ENCODE measurements at regions not wholly inside any gene's neighbourhood (a gene's known extent, or its start where the extent isn't known, plus 50 kb on each side); places are given as distances from the start of the nearest gene placed in this dataset.

GRCh38 chr14:54146601-54147000 lies 190.0 kb upstream of the BMP4 start:
- Histone ChIP-seq H3K9ac (replicated peaks in 1 of 4; ENCODE audit: extremely low read depth in 1 of 4, low read depth in 3 of 4, low read length in 3 of 4) (no peak overlapping the region), H3K4me1 (replicated peaks in 1 of 4; ENCODE audit: control insufficient read depth in 3 of 4, insufficient read depth in 4 of 4, low read length in 3 of 4) (no peaks in the 10 kb centered on the region), H3K27me3 (replicated peaks in 1 of 4; ENCODE audit: control insufficient read depth in 3 of 4, extremely low read depth in 1 of 4, insufficient read depth in 3 of 4, low read length in 3 of 4) (no peaks in the 10 kb centered on the region), H4K91ac (replicated peaks; ENCODE audit: insufficient read length, low read length) (no peak overlapping the region), H4K8ac (ENCODE audit: extremely low read depth, insufficient read depth, low read length) (no peak overlapping the region), H2BK120ac (replicated peaks; ENCODE audit: low read depth, low read length) (no peak overlapping the region), H2AK5ac (ENCODE audit: low read depth, low read length) (no peak overlapping the region), H3K56ac (replicated peaks; ENCODE audit: insufficient read length, low read depth, low read length) (no peak overlapping the region), H3K23me2 (ENCODE audit: low read depth, low read length) (no peaks in the 10 kb centered on the region), H2AFZ (ENCODE audit: low read length) (no peak overlapping the region), H4K5ac (ENCODE audit: insufficient read length, low read depth, low read length) (no peak overlapping the region), H2BK15ac (ENCODE audit: low read length) (no peak overlapping the region), H3K4ac (replicated peaks; ENCODE audit: insufficient read length, low read depth, low read length) (no peak overlapping the region), H3K14ac (ENCODE audit: insufficient read length) (no peak overlapping the region), H3K4me2 (ENCODE audit: insufficient read depth in 1 of 2, low read depth in 2 of 2, low read length in 2 of 2) (no peak overlapping the region), H3K18ac (ENCODE audit: extremely low read depth, low read length) (no peak overlapping the region), H2BK12ac (ENCODE audit: low read depth, low read length) (no peak overlapping the region), H3K79me2 (ENCODE audit: control insufficient read depth in 1 of 2, insufficient read depth in 2 of 2, low read length in 2 of 2) (no peaks in the 10 kb centered on the region), H3K79me1 (ENCODE audit: low read depth, low read length) (no peaks in the 10 kb centered on the region), H3K27ac (ENCODE audit: low read depth, low read length) (no peak overlapping the region), H2BK20ac (ENCODE audit: low read length) (no peak overlapping the region), H3K23ac (ENCODE audit: insufficient read length) (no peak overlapping the region), H3K36me3 (ENCODE audit: control insufficient read depth in 2 of 4, insufficient read depth in 4 of 4, low read length in 3 of 4) (no peaks in the 10 kb centered on the region), H3K9me3 (ENCODE audit: insufficient read depth in 2 of 2, low read depth in 1 of 2, low read length in 1 of 2) (no peaks in the 10 kb centered on the region), H4K20me1 (replicated peaks in 1 of 2; ENCODE audit: control insufficient read depth in 1 of 2, insufficient read depth in 2 of 2, low read length in 2 of 2) (no peaks in the 10 kb centered on the region), H2BK5ac (ENCODE audit: low read depth, low read length) (no peak overlapping the region), H3K4me3 (ENCODE audit: extremely low read depth in 1 of 4, insufficient read depth in 2 of 4, low read depth in 3 of 4, low read length in 4 of 4) (no peak overlapping the region)
- FAIRE-seq (no peak), DNase-seq (ENCODE audit: low read depth in 1 of 2, low spot score in 2 of 2) (no peak)
- ChIA-PET CTCF (ENCODE audit: partially characterized antibody) (interaction anchor here (1.0 to 1.9 kb wide), 2 partner anchors 13 to 170 kb away, joined by 4 to 7 read pairs; no protein-coding TSS in a partner anchor), POLR2A (ENCODE audit: partially characterized antibody) (no interaction called here)
- no peak for TF ChIP-seq YY1 (IDR thresholded peaks at IDR 0.05; ENCODE audit: low read depth, low read length)
- TF ChIP-seq SUZ12 (IDR thresholded peaks at IDR 0.05; ENCODE audit: low read length) = no peak
- TF ChIP-seq PHF8 (conservative IDR thresholded peaks at IDR 0.05; ENCODE audit: low read depth, low read length) = no peak
- no peak for TF ChIP-seq SIX5 (IDR thresholded peaks at IDR 0.05; ENCODE audit: low read depth, low read length)
- TF ChIP-seq BACH1 (IDR thresholded peaks at IDR 0.05; ENCODE audit: low read length) = no peak
- no peak for TF ChIP-seq HDAC2 (IDR thresholded peaks at IDR 0.05; ENCODE audit: borderline replicate concordance in 1 of 2, low read depth in 2 of 2, low read length in 2 of 2)
- no peak for TF ChIP-seq NANOG (IDR thresholded peaks at IDR 0.05; ENCODE audit: insufficient read depth, low read depth, low read length, poor library complexity, severe bottlenecking)
- TF ChIP-seq BCL11A (IDR thresholded peaks at IDR 0.05; ENCODE audit: low read depth in 2 of 2, low read length in 2 of 2) = no peak
- no peak for TF ChIP-seq TBP (IDR thresholded peaks at IDR 0.05; ENCODE audit: low read depth, low read length)
- TF ChIP-seq SIN3A (conservative IDR thresholded peaks at IDR 0.05 in 1 of 2, IDR thresholded peaks at IDR 0.05 in 1 of 2; ENCODE audit: low read depth in 1 of 2, low read length in 2 of 2) = no peak
- TF ChIP-seq MAFK (IDR thresholded peaks at IDR 0.05; ENCODE audit: low read depth, low read length) = no peak
- WGBS, 2 experiments (ENCODE audit: extremely low coverage in 1 of 2, insufficient coverage in 1 of 2, insufficient read length in 1 of 2, insufficient replicate concordance in 2 of 2, low coverage in 1 of 2, low lambda C conversion rate in 2 of 2, missing lambda C conversion rate in 1 of 2) = 90% methylated on average over 2 of the region's 2 CpGs; no CpG with 5 or more reads in 1 of the 2 experiments
